ENCODE measurements at regions not wholly inside any gene's neighbourhood (a gene's known extent, or its start where the extent isn't known, plus 50 kb on each side); places are given as distances from the start of the nearest gene placed in this dataset.

- no peaks in the 10 kb centered on the region for H3K27me3 Mint-ChIP-seq
- ATAC-seq (ENCODE audit: low read depth): no peak
- no peaks in the 10 kb centered on the region for H3K4me1 Mint-ChIP-seq
- POLR2A ChIA-PET: no interaction called here
- H3K27ac Mint-ChIP-seq: no peak overlapping the region
- no peaks in the 10 kb centered on the region for H3K36me3 Mint-ChIP-seq
- no peak overlapping the region for H3K4me3 Mint-ChIP-seq
- H3K9me3 Mint-ChIP-seq: peaks cover 1% of the 10 kb centered on the region
- no peak for DNase-seq
Measured at GRCh38 chr2:220191031-220191430, 563.6 kb downstream of the SLC4A3 start.

DNA sequence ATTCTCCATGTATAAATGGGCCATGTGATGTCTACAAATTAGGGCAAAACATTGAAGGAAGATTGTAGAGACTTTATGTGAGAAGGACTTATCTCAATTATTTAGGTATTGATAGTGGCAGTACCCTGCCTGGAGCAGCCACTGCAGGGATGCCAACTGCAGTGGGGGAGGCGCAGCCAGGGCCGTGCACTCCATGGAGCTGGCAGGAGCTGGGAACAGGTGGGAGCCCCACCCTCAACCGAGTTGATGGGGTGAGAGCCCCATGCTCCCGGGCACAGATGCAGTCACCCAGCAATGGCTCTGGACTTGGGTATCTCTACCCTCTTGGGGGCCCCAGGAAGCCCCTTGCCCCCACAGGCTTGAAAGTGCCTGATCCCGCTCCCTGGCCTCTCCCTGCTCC lies 564.3 kb downstream of the SLC4A3 start:
- no peak for DNase-seq
- Mint-ChIP-seq H3K27ac (no peak overlapping the region), H3K36me3 (no peaks in the 10 kb centered on the region), H3K4me3 (no peak overlapping the region), H3K27me3 (no peaks in the 10 kb centered on the region), H3K4me1 (no peaks in the 10 kb centered on the region), H3K9me3 (peaks cover 1% of the 10 kb centered on the region)
- POLR2A ChIA-PET: no interaction called here
- ATAC-seq (ENCODE audit: low read depth): no peak

GRCh38 chr2:220192994-220193753 lies 565.7 kb downstream of the SLC4A3 start:
- POLR2A ChIA-PET: no interaction called here

GRCh38 chr2:220194630-220195584 lies 567.5 kb downstream of the SLC4A3 start:
- POLR2A ChIA-PET: no interaction called here
- Mint-ChIP-seq H3K27ac (no peak overlapping the region), H3K27me3 (no peaks in the 10 kb centered on the region), H3K36me3 (no peaks in the 10 kb centered on the region), H3K4me3 (no peak overlapping the region), H3K4me1 (no peaks in the 10 kb centered on the region), H3K9me3 (peaks cover 1% of the 10 kb centered on the region)
- no peak for ATAC-seq (ENCODE audit: low read depth)
- DNase-seq: no peak

More at GRCh38 chr2:220192994-220193753, 565.7 kb downstream of the SLC4A3 start:
- H3K27me3 Mint-ChIP-seq: no peaks in the 10 kb centered on the region
- ATAC-seq (ENCODE audit: low read depth): no peak
- H3K9me3 Mint-ChIP-seq: peaks cover 1% of the 10 kb centered on the region
- no peak overlapping the region for H3K27ac Mint-ChIP-seq
- no peaks in the 10 kb centered on the region for H3K4me1 Mint-ChIP-seq
- no peak overlapping the region for H3K4me3 Mint-ChIP-seq
- no peaks in the 10 kb centered on the region for H3K36me3 Mint-ChIP-seq
- DNase-seq: no peak

- no peak overlapping the region for H3K4me3 Mint-ChIP-seq
- H3K27me3 Mint-ChIP-seq: no peaks in the 10 kb centered on the region
- H3K36me3 Mint-ChIP-seq: no peaks in the 10 kb centered on the region
- no peak overlapping the region for H3K27ac Mint-ChIP-seq
- ATAC-seq (ENCODE audit: low read depth) (no peak), DNase-seq (no peak)
- H3K9me3 Mint-ChIP-seq: no peaks in the 10 kb centered on the region
- no peaks in the 10 kb centered on the region for H3K4me1 Mint-ChIP-seq
- POLR2A ChIA-PET: no interaction called here
Measured at GRCh38 chr2:220198896-220199295, 571.5 kb downstream of the SLC4A3 start.

GRCh38 chr2:220202066-220202465 lies 574.6 kb downstream of the SLC4A3 start:
- ATAC-seq (ENCODE audit: low read depth): no peak
- H3K9me3 Mint-ChIP-seq: no peaks in the 10 kb centered on the region
- H3K4me1 Mint-ChIP-seq: no peaks in the 10 kb centered on the region
- H3K36me3 Mint-ChIP-seq: no peaks in the 10 kb centered on the region
- no peak overlapping the region for H3K4me3 Mint-ChIP-seq
- no peaks in the 10 kb centered on the region for H3K27me3 Mint-ChIP-seq
- no peak overlapping the region for H3K27ac Mint-ChIP-seq
- POLR2A ChIA-PET: no interaction called here
- no peak for DNase-seq

GRCh38 chr2:220209093-220209492 lies 581.7 kb downstream of the SLC4A3 start:
- Mint-ChIP-seq H3K4me1 (no peaks in the 10 kb centered on the region), H3K4me3 (no peak overlapping the region), H3K27ac (no peak overlapping the region), H3K9me3 (no peaks in the 10 kb centered on the region), H3K27me3 (no peaks in the 10 kb centered on the region), H3K36me3 (no peaks in the 10 kb centered on the region)
- POLR2A ChIA-PET: no interaction called here
- DNase-seq (no peak), ATAC-seq (ENCODE audit: low read depth) (no peak)

GRCh38 chr2:220209751-220210150 lies 582.3 kb downstream of the SLC4A3 start:
- H3K27me3 Mint-ChIP-seq: no peaks in the 10 kb centered on the region
- DNase-seq (no peak), ATAC-seq (ENCODE audit: low read depth) (no peak)
- H3K4me3 Mint-ChIP-seq: no peak overlapping the region
- no peak overlapping the region for H3K27ac Mint-ChIP-seq
- no peaks in the 10 kb centered on the region for H3K4me1 Mint-ChIP-seq
- H3K9me3 Mint-ChIP-seq: no peaks in the 10 kb centered on the region
- POLR2A ChIA-PET: no interaction called here
- H3K36me3 Mint-ChIP-seq: no peaks in the 10 kb centered on the region

DNA sequence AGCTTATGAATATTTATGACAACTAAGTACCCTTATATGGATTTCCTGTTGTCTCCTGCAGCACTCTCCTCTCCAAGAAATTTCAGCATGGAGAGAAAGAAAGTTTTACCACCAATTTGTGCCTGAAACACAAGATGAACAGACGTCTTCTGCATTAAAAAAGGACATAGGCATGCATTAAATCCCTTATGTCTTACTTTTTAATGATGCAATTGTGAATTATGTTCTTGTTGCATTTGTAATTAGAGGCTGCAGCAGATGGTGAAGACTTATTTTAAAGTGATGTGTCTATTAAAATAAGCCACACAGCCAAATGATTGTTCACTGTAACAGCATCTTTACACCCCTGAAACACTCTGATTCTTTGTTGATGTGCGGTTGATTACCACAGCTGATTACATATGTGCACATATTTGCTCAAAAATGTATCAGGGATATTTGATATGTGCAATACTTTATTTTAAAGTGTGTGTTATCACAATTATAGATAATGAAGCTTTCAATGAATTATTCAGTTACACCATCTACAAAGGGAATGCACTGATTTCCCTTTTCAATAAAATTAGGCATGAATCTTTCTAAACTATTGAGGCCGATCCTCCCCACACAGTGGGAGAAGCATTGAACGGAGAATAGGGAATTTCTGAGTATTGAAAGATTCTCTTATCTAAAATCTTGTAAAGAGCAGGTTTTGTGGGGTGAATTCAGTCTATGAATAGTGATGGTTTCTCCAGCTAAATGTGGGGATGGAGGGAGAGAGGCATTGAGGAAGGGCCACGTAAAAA lies 585.1 kb downstream of the SLC4A3 start:
- no peaks in the 10 kb centered on the region for H3K9me3 Mint-ChIP-seq
- H3K36me3 Mint-ChIP-seq: no peaks in the 10 kb centered on the region
- DNase-seq (no peak), ATAC-seq (ENCODE audit: low read depth) (no peak)
- no peak overlapping the region for H3K27ac Mint-ChIP-seq
- no peak overlapping the region for H3K4me3 Mint-ChIP-seq
- H3K4me1 Mint-ChIP-seq: no peaks in the 10 kb centered on the region
- POLR2A ChIA-PET: no interaction called here
- H3K27me3 Mint-ChIP-seq: no peaks in the 10 kb centered on the region

- POLR2A ChIA-PET: no interaction called here
- DNase-seq: no peak
- no peaks in the 10 kb centered on the region for H3K27me3 Mint-ChIP-seq
- ATAC-seq (ENCODE audit: low read depth): no peak
- no peaks in the 10 kb centered on the region for H3K36me3 Mint-ChIP-seq
- H3K9me3 Mint-ChIP-seq: no peaks in the 10 kb centered on the region
- no peaks in the 10 kb centered on the region for H3K4me1 Mint-ChIP-seq
- H3K27ac Mint-ChIP-seq: no peak overlapping the region
- no peak overlapping the region for H3K4me3 Mint-ChIP-seq
Measured at GRCh38 chr2:220215785-220216184, 588.4 kb downstream of the SLC4A3 start.

- no peaks in the 10 kb centered on the region for H3K36me3 Mint-ChIP-seq
- H3K4me1 Mint-ChIP-seq: no peaks in the 10 kb centered on the region
- no peak for ATAC-seq (ENCODE audit: low read depth)
- DNase-seq: no peak
- H3K27me3 Mint-ChIP-seq: no peaks in the 10 kb centered on the region
- H3K4me3 Mint-ChIP-seq: no peak overlapping the region
- H3K9me3 Mint-ChIP-seq: no peaks in the 10 kb centered on the region
- POLR2A ChIA-PET: no interaction called here
- H3K27ac Mint-ChIP-seq: no peak overlapping the region
Measured at GRCh38 chr2:220219371-220219770, 591.9 kb downstream of the SLC4A3 start.

GRCh38 chr2:220220009-220220408 lies 592.6 kb downstream of the SLC4A3 start:
- POLR2A ChIA-PET: no interaction called here
- Mint-ChIP-seq H3K27ac (no peak overlapping the region), H3K36me3 (no peaks in the 10 kb centered on the region), H3K4me1 (no peaks in the 10 kb centered on the region), H3K27me3 (no peaks in the 10 kb centered on the region), H3K4me3 (no peak overlapping the region), H3K9me3 (no peaks in the 10 kb centered on the region)
- ATAC-seq (ENCODE audit: low read depth) (no peak), DNase-seq (no peak)

GRCh38 chr2:220221992-220222391 lies 594.6 kb downstream of the SLC4A3 start:
- DNase-seq (no peak), ATAC-seq (ENCODE audit: low read depth) (no peak)
- Mint-ChIP-seq H3K4me3 (no peak overlapping the region), H3K27ac (no peak overlapping the region), H3K27me3 (no peaks in the 10 kb centered on the region), H3K4me1 (no peaks in the 10 kb centered on the region), H3K36me3 (no peaks in the 10 kb centered on the region), H3K9me3 (no peaks in the 10 kb centered on the region)
- POLR2A ChIA-PET: no interaction called here
